ENCODE measurements at regions not wholly inside any gene's neighbourhood (a gene's known extent, or its start where the extent isn't known, plus 50 kb on each side); places are given as distances from the start of the nearest gene placed in this dataset.

DNA sequence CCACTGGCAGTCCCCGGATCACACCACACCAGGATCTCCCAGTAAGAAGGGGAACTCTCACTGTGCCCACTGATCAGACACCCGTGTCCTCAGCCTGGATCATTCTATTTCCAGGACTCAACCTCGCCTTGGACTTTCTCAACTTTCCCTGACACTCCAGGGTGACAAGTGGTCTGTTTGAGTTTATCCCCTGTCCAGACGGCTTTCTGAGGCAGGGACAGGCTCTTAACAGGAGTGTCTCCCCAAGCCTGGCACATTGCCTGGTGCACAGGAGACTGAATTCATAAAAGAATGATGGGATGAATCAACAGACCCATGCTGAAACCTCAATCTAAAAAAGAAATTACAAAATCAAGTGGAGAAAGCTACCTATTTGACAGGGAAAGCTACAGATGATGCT lies 606.6 kb downstream of the EFNB2 start:
- TF ChIP-seq, protein P1, sequence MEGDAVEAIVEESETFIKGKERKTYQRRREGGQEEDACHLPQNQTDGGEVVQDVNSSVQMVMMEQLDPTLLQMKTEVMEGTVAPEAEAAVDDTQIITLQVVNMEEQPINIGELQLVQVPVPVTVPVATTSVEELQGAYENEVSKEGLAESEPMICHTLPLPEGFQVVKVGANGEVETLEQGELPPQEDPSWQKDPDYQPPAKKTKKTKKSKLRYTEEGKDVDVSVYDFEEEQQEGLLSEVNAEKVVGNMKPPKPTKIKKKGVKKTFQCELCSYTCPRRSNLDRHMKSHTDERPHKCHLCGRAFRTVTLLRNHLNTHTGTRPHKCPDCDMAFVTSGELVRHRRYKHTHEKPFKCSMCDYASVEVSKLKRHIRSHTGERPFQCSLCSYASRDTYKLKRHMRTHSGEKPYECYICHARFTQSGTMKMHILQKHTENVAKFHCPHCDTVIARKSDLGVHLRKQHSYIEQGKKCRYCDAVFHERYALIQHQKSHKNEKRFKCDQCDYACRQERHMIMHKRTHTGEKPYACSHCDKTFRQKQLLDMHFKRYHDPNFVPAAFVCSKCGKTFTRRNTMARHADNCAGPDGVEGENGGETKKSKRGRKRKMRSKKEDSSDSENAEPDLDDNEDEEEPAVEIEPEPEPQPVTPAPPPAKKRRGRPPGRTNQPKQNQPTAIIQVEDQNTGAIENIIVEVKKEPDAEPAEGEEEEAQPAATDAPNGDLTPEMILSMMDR (IDR thresholded peaks at IDR 0.05; ENCODE audit: borderline replicate concordance, extremely low read depth, low read length, poor library complexity, severe bottlenecking) = no peak
- no peak for TF ChIP-seq EZH2 (IDR thresholded peaks at IDR 0.05; ENCODE audit: borderline replicate concordance, low read depth, low read length, severe bottlenecking)
